Left kidney (tissue), 1 donor: ENCODE measurements at regions not wholly inside any gene's neighbourhood (a gene's known extent, or its start where the extent isn't known, plus 50 kb on each side); places are given as distances from the start of the nearest gene placed in this dataset.

Source experiments
- DNase-seq: peaks from one replicate; pipeline ENCODE4 v3.0.0-alpha.2; 2013

DNA sequence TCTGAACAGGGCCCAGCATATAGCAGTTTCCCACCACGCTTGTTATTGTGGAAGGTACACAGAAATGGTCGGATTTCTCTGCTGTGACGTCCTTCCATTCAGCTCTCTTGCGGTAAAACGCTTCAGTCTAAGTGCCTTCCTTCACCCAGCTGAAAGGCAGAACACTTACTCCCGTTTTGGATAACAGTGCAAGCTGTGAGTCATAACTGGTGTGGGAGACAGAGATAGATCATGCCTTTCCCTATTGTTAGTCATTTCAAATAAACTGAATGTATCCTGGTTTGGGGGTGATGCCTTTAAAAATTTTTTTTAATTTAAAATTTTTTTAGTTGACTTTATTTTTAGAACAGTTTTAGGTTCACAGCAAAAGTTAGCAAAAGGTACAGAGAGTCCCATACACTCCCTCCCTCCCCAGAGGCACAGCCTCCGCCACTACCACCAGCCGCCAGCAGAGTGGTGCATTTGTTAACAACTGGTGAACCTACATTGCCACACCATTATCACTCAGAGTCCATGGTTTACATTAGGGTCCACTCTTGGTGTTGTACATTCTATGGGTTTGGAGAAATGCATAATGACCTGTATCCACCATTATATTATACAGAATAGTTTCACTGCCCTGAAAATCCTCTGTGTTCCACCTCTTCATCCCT lies 94.9 kb upstream of the NSMCE3 start:
- no peak for DNase-seq

DNA sequence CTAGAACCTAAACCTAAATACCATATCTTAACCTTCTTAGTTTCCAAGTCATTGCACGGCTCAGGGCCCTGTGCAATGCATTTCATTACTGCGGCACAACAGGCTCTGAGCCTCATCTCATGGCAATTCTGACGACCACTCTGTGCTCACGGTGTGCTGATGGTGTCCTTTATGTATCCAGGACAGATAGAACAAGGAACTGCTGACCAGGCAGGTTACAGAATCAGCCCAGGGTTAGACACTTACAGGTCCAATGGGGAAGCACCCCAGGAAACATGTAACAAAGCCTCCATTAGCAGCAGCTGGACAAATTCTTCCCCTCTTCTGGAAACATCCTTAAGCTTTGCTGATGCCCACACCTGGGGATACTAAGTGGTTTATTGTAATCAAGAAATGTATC lies 91.9 kb upstream of the NSMCE3 start:
- no peak for DNase-seq

DNA sequence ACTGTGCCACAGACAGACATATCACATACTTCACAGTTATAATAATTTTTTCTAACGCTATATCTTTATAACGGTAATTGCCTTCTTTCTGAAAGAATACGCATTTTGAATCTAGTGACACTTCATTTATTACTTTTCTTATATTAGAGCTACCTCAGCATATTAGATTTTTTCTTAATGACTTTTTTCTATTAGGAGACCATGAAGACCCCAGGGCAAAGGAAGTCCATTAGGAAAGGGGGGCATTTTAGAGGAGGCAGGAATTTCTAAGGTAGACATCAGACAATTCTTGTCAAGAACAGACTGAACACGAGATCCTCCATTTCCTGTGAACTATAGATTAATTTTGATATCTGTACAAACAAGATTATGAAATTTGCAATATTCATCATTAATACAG lies 90.5 kb upstream of the NSMCE3 start:
- no peak for DNase-seq

DNA sequence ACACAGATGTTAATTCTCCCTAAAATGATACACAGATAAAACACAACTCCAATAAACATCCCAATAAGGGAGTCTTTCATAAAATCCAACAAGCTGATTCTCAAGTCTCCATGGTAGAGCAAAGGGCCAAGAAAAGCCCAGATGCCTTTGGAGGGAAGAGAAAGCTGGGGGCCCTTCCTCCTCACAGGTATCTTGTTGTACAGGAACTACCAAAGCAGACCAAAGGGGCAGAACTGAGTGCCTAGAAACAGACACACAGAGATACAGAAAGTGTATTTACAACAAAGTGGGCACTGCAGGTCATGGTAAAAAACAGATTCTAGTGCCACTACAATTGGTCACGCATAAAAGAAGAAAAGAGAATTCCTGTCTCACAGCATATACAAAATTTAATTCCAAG lies 87.2 kb upstream of the NSMCE3 start:
- DNase-seq: no peak

DNA sequence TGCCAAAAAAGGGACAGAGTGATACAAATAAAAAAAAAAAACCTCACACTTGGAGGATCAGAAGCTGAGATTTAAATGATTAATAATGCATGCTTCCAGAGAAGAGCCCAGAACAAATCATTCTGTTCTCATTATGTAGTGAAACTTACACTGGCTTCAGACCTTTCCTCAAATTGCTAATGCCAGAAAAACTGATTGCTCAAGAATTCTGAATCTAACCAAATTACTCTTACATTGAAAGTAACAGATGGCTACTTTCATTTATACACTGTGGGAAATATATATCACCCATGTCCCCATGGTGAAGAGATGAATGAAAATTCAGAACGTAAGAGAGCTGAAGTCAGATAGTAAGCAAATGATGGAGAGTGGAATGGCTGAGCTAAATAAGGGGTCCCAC lies 85.9 kb upstream of the NSMCE3 start:
- DNase-seq: no peak

DNA sequence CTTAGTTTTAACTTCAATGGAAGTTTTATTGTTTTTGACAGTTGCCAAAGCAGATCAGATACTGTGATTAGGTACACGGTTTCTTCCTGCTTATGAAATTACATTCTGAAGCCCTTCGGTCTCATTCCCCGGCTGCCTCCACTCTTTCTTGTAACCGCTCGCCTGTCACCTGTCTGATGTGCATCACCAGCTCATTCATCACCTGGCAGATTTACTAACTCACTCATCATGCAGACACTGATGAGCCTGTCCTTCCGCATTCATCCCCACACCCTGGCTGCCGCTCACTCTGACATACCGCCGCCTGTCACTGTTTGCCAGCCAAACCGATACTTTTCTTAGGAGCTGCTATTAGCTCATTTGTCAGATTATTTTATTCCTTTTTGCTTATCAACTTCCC lies 82.8 kb upstream of the NSMCE3 start:
- no peak for DNase-seq

DNA sequence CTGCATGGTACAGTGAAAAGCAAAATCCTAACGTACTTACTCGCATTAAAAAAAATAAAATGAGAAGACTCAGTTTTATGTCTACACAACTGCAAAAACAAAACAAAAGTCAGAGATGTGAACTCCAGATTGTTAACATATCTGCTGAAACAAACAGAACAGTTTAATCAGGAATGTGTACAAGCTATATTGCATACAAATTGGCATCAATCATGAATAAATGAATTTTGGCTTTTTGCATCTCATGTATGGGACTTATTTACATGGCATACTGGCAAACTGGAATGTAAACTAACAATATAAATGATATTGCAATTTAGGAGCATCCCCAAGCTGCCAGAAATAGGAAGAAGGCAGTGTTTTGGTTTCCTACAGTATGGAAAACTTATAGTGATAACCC lies 79.6 kb upstream of the NSMCE3 start:
- no peak for DNase-seq

DNA sequence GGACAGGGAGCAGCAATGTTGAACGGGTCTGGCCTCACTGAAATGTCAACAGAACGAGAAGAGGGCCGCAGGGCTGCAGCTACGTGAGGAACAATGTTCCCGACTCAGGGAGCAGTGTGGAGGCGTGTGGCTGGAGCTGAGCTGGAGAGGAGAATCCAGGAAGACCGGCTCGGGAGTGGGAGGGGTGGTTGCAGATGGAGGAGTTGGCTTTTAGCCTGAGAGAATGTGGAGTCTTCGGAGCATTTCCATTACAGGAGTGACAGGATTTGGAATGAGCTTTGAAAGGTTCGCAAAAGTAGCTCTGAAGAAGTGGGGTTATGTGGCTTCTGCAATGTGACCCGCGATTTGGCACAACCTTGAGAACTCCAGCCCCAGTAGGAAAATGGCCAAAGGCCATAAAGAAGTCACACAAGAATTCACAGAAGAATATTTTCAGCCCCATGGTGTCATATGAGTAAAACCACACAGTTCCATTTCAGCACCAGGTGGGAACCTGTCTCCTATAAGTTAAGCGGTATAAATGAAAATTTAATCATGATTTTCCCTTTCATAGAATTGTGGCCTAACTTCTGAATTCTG lies 78.8 kb upstream of the NSMCE3 start:
- peak; percentile 33 for DNase-seq

DNA sequence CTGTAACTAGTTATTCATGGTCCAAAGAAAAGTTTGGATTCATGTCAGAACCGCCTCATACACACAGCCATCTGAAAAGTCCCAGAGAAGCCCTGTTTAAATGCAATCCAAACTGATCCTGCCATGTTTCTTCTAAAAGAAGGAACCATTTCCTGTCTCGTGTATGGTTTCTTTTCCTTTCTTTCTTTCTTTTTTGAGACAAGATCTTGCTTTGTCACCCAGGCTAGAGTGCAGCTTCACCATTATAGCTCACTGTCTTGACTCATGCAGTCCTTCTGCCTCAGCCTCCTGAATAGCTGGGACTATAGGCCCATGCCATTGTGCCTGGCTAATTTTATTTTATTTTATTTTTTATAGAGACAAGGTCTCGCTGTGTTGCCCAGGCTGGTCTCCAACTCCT lies 77.4 kb upstream of the NSMCE3 start:
- no peak for DNase-seq

DNA sequence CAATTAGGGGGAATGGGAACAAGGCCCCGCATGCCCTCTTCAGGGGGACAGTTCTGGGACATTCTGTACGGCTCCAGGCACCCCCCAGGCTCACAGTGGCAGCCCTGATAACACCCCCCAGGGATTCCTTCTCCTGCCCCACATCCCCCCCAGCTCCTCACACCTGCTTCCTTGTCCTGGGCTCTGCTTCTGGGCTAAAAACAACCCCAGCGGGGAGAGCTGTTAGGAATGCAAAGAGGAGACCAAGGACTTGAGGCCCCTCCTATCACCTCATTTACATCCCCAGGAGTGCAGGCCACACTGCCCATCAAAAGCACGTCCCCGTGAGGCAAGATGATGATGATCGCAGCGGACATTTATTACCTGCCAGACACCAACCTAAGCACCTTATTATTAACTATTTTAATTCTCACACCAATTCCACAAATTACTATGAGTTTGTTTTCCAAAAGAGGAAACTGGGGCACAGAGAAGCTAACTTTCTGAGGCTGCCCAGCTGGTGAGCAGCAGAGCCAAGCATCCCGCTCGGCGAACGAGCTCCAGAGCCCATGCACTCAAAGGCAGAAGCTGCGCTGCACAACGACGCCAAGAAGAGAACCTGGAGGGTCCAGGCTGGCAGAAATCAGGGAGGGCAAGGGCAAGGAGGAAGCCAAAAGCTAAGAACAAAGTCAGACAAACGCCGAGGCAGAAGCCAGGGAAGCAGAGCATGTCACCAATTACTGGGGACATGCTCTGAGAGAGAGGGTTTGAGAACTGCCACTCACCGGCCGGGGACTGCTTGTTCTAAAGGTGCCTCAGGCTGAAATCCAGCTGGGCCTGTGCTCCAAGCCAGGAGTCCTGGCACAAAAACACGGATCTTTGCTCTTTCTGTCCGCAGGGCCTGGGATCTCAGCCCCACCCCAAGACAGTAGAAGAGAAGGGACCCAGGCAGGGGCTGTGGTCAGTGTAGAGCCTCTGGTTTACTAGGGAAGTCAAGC lies 76.2 kb upstream of the NSMCE3 start:
- no peak for DNase-seq

DNA sequence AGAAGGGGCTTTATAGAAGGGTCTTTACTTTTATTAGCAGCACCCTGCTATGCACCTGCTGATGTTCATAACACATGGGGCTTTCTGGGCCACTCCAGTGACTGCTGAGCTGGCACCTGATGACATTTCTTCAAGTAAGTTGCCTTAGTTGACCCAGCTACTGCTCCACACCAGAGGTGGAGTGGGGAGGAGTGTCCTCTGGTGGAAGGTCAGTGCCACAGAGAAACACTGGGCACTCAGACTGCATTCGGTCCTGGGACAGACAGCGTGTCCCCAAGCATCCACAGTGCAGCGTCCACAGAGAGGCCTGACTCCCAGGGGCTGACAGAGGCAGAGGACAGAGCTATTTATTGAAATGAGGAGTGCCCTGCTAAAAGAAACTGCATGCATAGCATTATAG lies 74.9 kb upstream of the NSMCE3 start:
- no peak for DNase-seq

DNA sequence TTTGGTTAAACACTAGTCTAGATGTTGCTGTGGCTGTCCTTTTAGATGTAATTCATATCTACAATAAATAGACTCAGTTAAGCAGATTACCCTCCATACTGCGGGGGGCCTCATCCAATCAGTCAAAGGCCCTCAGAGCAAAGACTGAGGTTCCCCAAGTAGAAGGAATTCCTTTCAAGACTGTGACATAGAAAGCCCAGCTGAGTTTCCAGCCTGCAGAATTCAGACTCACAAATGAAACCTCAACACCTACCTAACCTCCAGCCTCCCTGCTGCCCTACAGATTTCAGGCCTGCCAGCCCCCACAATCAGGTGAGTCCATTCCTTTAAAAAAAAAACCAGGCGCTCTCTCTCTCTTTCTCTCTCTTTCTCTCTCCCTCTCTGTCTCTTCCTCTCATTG lies 73.6 kb upstream of the NSMCE3 start:
- DNase-seq: no peak

DNA sequence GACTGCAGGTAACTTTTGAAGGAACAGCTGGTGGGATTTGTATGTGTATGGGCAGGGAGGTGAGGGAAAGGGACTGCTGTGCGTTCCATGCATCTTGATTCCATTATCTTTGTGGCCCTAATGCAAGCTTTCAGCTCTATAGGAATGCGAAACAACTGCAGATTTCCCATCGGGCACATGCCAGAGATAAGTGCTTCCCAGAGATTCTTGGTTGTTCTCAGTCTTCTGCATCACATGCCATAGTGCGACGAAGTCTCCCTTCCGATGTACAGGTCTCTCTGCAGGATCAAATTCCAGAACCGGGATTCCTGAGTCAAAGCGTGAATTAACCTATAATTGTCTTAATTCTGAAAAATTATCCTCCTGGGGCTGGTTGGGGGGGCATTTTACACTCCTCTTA lies 72.6 kb upstream of the NSMCE3 start:
- DNase-seq: no peak

DNA sequence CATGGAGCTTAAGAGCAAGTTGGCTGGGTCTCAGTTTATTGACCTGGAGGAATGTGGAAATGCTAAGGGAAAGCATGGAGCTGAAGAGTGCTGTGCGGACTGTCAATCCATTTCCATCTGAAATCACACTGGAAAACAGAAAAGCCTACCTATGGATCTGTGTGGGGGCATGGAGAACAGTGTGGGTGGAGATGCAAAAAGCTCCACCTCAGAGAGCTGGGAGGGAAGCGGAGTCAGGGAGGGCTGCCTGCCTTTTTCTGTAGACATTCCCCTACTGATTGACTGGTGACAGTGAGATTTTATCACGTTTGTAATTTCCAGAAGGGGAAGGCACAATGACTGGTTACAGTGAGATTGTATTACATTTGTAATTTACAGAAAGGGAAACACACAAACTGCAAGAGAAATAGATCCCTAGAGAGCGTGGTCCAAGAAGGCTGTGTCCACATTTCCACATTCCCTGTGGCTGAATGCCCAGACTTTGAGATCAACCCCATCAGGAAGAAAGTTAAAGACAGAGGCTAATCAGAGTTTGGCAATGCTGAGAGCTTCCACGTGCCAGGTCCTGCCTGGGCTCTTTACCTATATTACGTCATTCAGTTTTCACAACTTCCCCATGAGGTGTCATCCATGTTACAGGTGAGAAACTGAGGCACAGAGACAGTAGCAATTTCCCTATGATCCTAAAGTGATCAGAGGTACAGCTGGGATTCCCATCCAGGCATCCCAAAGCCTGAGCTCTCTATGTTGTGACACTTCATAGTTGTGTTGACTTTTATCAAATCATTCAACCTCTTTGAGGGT lies 67.7 kb upstream of the NSMCE3 start:
- no peak for DNase-seq

DNA sequence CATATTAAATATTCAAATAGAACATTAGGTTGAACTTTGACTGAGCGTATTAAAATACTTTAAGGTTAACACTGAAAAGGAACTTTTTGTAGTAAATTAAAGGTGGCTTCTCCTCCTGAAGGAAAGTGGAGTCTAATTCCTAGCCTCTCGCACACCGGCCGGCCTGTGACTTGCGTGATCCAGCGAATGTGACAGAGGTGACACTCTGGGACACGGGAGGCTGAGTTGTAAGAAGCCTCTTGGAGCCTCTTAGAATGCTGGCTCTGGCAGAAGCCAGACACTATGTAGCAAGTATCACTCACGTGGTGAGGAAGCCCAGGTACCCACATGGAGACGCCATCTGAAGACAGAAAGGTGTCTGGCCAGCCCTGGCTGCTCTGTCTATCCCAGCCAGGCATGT lies 64.9 kb upstream of the NSMCE3 start:
- no peak for DNase-seq

DNA sequence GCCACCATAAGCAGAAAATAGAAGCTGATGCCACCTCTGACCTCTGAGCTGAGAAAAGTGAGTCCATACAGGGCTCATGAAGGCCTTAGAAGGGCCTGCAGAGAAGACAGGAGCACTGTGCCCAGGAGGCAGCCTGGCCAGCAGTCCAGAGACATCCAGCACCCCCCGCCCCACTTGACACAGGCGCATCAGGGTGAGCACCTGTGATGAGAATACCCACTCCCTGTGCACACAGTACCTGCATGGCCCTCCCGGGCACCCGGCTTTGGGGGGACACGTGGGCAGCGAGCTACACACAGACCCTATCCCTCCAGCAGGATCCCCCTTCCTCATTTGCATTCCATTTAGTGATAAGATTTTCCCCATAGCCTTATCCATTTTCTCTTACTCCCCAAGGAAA lies 63.6 kb upstream of the NSMCE3 start:
- DNase-seq: no peak

DNA sequence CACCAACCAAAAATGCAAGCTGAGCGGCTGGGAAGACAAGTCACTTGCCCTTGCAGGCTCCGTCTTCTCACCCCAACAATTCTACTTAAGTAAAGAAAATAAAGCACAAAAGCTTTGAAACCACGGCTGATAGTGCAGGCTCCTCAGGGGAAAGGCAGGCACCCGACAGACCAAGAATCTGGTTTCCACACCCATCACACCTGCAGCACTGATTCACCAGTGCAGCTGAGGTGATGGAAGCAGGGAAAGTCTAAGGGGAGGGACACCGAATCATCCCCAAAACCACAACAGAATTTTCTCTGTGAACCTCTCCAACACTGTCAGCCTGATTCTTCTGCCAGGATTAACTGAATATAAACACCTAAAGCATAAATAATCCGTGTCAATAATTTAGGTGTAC lies 62.0 kb upstream of the NSMCE3 start:
- DNase-seq: no peak

DNA sequence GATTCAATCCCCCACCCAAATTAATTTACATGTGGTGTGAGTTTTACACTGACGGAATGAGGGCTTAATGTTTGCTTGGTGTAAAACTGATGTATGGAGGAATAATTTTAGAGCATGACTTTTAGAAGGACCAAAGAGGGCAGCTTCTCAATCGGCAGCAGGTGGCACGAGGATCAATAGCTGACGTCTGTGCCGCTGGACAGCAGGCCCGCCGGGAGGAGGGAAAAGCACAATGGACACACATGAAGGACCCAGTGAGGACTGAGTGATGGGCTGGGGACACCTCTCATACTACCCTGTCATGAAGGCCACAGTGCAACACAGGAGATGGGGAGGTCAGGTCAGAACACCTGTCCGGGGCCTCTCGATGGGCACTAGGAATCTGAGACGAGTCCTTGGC lies 61.4 kb upstream of the NSMCE3 start:
- DNase-seq: no peak

DNA sequence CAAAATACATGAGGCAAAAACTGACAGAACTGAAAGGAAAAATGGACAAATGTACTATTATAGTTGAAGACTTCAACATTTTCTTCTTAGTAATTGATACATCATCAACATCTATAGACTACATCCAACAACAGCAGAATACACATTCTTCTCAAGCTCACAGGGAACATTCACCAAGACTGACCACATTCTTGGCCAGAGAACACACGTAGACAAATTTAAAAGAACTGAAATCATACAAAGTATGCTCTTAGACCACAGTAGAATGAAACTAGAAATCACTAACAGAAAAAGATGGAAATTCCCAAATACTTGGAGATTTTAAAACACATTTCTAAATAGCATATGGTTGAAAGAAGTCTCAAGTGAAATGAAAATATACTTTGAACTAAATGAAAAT lies 55.1 kb upstream of the NSMCE3 start:
- DNase-seq: no peak

DNA sequence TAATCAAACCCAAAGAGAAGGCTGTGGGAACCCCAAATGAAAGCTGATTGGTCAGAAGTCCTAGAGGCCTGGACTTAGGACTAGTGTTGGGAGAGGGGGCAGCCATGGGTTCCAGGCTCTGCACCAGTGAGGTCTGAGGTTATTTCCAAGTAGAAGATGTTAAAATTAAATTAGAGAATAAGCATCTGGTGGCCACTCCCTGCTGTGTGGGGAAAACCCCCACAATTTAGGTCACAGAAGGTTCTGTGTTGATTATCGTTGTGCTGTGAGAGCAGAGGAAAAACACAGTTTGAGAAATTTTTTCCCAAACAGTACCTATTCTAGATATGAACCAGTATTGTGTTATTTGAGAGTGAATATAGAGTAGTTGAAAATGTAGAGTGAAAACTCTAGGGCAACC lies 53.9 kb upstream of the NSMCE3 start:
- no peak for DNase-seq

DNA sequence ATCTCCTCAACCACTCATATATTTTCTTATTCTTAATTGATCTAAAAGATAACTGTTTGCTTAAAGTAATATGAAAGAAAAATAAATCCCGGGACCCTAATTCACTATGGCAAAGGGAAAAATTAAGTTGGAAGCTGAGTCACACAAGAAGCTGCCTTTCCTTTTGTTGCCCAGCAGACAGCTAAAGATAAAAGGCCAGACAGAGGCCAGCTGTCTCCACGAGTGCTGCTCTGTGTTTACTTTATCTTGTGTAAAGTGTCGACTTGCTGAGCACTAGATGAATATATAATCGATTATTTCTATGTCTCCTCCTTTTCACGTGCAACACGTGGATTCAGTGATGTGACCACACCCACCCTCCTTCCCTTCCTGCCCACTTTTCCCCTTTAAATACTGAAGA lies 52.8 kb upstream of the NSMCE3 start:
- no peak for DNase-seq

DNA sequence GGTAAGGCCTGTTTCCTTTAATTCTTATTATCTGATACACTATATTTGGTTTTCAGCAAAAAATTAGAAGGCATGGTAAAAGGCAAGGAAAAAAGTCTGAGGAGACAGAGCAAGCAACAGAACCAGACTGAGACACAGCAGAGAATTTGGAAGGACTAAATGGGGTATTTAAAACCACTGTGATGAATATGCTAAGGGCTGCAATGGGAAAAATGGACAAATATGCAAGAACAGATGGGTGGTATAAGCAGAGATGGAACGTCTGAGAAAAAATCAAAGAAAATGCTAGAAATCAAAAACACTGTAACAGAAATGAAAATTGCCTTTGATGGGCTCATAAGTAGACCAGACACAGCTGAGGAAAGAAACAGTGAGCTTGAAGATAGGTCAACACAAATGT lies 50.8 kb upstream of the NSMCE3 start:
- no peak for DNase-seq

DNA sequence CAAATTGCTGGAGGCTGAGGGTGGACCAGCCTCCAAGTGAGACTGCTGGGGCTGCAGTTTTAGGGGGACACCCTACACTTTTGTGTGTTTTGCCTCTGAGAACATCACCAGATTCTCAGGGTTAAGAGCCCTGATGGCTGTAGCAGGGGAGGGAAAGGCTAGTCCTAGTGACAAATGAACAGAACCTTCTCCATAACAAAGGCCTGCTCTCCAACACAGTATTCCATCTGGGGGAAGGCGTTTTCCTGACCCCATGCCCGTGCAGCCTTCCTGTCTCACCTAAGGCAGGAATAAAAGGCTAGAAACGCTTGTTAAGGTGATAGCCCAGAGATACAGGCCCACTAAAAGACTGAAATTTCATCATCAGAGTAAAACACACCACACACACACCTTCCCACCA lies 50.2 kb upstream of the NSMCE3 start:
- DNase-seq: no peak
